Glutamatergic neuron (in vitro differentiated cells): ENCODE measurements at regions not wholly inside any gene's neighbourhood (a gene's known extent, or its start where the extent isn't known, plus 50 kb on each side); places are given as distances from the start of the nearest gene placed in this dataset.

Experiments used
- DNase-seq: peaks from one replicate; pipeline ENCODE4 v3.0.0; 2022
- H3K27ac Mint-ChIP-seq: one replicate; pipeline ENCODE4 v1.8.0; 2020; ENCODE audit warnings: mild to moderate bottlenecking, mixed read lengths, inconsistent platforms; ENCODE audit not compliant: unreplicated experiment
- H3K27me3 Mint-ChIP-seq: one replicate; pipeline ENCODE4 v1.8.0; 2020; ENCODE audit warnings: mild to moderate bottlenecking, moderate library complexity, mixed read lengths, inconsistent platforms; ENCODE audit not compliant: unreplicated experiment
- H3K36me3 Mint-ChIP-seq: one replicate; pipeline ENCODE4 v1.8.0; 2020; ENCODE audit warnings: mild to moderate bottlenecking, mixed read lengths, inconsistent platforms; ENCODE audit not compliant: unreplicated experiment
- H3K4me1 Mint-ChIP-seq: one replicate; pipeline ENCODE4 v1.8.0; 2020; ENCODE audit warnings: mild to moderate bottlenecking, low read depth, mixed read lengths, inconsistent platforms; ENCODE audit not compliant: unreplicated experiment
- H3K4me3 Mint-ChIP-seq: one replicate; pipeline ENCODE4 v1.8.0; 2020; ENCODE audit warnings: mild to moderate bottlenecking, mixed read lengths, inconsistent platforms; ENCODE audit not compliant: unreplicated experiment
- H3K9me3 Mint-ChIP-seq: one replicate; pipeline ENCODE4 v1.8.0; 2020; ENCODE audit warnings: mild to moderate bottlenecking, moderate library complexity, mixed read lengths, inconsistent platforms; ENCODE audit not compliant: unreplicated experiment
- CTCF ChIP-seq: fragments of 200-600 bp; sonication (generic); IDR thresholded peaks from one replicate; pipeline ENCODE4 v1.5.0; 2021; ENCODE audit not compliant: partially characterized antibody, unreplicated experiment

DNA sequence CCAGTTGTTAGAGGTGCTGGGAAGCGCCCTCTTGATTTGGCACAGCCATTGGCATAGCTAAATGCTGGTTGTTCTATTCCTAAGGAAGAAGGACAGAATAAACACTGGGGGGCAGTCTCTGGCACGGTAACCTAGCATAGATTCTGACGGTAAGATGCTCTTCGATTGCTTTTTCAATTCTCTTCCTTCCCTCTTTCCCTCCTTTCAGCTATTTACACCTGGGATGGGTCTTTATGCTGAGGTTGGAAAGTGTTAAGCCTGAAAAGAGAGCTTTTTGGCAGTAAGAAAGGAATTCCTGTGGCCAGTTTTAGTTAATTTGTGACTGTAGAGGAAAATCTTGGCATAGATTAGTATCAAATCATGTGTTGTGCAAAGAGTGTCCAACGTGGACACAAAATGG, 162.8 kb downstream of the SNAPC1 start:
- peaks cover 2% of the 10 kb centered on the region for H3K27me3 Mint-ChIP-seq
- no peak overlapping the region for H3K27ac Mint-ChIP-seq

DNA sequence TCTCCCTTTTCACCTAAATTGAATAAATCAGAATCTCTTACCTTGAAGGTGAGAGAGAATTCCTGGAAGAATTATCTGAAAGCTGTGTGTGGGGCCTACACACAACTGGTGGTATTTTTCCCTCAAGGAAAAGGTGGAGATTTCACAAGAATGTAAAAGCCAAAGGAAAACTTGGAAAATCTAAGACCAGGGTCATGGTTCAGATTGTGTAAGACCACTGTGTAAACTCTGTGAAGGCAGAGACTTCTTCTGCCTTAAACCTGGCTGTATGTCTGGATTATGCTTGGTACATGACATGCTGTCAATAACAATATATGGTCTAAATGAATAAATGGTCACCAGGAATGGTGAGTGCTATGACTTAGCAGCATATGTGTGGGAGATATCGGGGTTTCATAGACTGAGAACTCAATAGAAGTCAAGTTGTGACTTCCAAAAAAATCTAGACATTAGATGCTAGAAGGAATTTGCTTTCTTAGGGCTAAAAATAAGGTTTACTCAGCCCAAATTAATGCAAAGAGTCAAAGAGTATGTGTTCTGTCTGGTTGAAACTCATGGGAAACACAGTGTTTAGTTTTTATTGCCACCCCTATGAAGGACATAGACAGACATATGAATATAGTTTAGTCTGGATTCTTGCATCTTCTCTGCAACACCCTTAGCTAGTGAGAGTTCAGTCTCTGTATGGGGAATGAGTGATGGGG, 163.7 kb downstream of the SNAPC1 start:
- Mint-ChIP-seq H3K27ac (no peak overlapping the region), H3K4me3 (no peak overlapping the region), H3K9me3 (peaks cover 2% of the 10 kb centered on the region), H3K4me1 (peaks cover 11% of the 10 kb centered on the region), H3K36me3 (no peaks in the 10 kb centered on the region), H3K27me3 (peaks cover 2% of the 10 kb centered on the region)
- no peak for DNase-seq
- TF ChIP-seq CTCF, result no peak

More for the DNA sequence above, 162.8 kb downstream of the SNAPC1 start:
- no peaks in the 10 kb centered on the region for H3K36me3 Mint-ChIP-seq
- no peak for TF ChIP-seq CTCF
- peaks cover under 1% of the 10 kb centered on the region for H3K9me3 Mint-ChIP-seq
- peaks cover 6% of the 10 kb centered on the region for H3K4me1 Mint-ChIP-seq
- no peak for DNase-seq
- no peak overlapping the region for H3K4me3 Mint-ChIP-seq

- Mint-ChIP-seq H3K9me3 (peaks cover 2% of the 10 kb centered on the region), H3K36me3 (peaks cover under 1% of the 10 kb centered on the region), H3K4me3 (no peak overlapping the region), H3K27ac (no peak overlapping the region), H3K27me3 (peaks cover 2% of the 10 kb centered on the region), H3K4me1 (peaks cover 11% of the 10 kb centered on the region)
- no peak for DNase-seq
- TF ChIP-seq CTCF, result no peak
These were observed 164.8 kb downstream of the SNAPC1 start for GRCh38 chr14:61927060-61927459.

DNA sequence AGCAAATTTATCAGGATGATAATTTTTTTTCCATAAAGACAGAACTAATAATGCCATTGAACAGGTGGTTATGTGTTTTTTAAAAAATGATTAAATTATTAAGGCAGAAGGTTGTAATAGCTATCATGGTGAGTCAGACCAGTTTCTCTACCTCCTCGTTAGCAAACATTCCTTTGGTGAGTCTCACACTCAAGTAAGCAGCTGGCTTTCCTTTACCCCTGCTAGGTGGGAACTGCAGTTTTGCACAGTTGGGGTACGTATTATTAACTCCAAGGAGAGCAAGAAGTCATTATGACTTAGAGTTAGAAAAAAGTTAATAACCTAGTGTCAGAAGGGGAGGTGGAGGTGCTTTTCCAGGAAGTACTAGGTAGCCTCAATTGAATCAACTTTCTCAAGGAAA, 165.3 kb downstream of the SNAPC1 start:
- peaks cover 11% of the 10 kb centered on the region for H3K4me1 Mint-ChIP-seq
- H3K27ac Mint-ChIP-seq, result no peak overlapping the region

More for the DNA sequence above, 165.3 kb downstream of the SNAPC1 start:
- H3K36me3 Mint-ChIP-seq, result peaks cover 3% of the 10 kb centered on the region
- no peak for DNase-seq
- TF ChIP-seq CTCF, result no peak
- H3K4me3 Mint-ChIP-seq, result no peak overlapping the region
- H3K27me3 Mint-ChIP-seq, result peaks cover 2% of the 10 kb centered on the region
- peaks cover 2% of the 10 kb centered on the region for H3K9me3 Mint-ChIP-seq
